K562 (cell line): ENCODE measurements at regions not wholly inside any gene's neighbourhood (a gene's known extent, or its start where the extent isn't known, plus 50 kb on each side); places are given as distances from the start of the nearest gene placed in this dataset.

Source experiments
- ATAC-seq: fragments of 200-7000 bp; cut with Tn5 transposase; 3 replicates; pipeline ENCODE4 v1.9.1; 2020; ENCODE audit warnings: moderate library complexity
- BruUV-seq: library from RNA; stranded (reverse); fragments of 400-500 nt; replicated peaks from 2 replicates; lab custom pipeline; 2021; lab: Mats Ljungman, UMichigan
- CTCF ChIA-PET: fragments of 300-600 bp; formaldehyde crosslinking; extraction: SDS; loops from one replicate; lab custom pipeline; 2021; ENCODE audit warnings: low intra/inter-chr PET ratio; lab: Yijun Ruan, JAX
- POLR2A ChIA-PET: fragments of 300-600, 350-650 bp; sonication (Branson Sonifier 250); formaldehyde crosslinking; extraction: SDS; loops from one replicate; lab custom pipeline; 2021; ENCODE audit warnings: antibody characterized with exemption, inconsistent platforms; lab: Yijun Ruan, JAX
- DNase-seq, 4 experiments: peaks; one replicate each; pipeline versions ENCODE4 v3.0.0 to v3.0.0-alpha.2; 2011 to 2018; ENCODE audit warnings: low spot score in 3 of 4, mixed read lengths in 3 of 4; ENCODE audit errors: extremely low read depth in 1 of 4
- FAIRE-seq: peaks from 2 replicates; lab custom pipeline; 2011; peaks lifted over from hg19 to GRCh38; lab: Jason Lieb, UNC
- H2AFZ ChIP-seq: 2 replicates; pipeline ENCODE4 v1.6.0; 2011; ENCODE audit warnings: low read depth, low read length, control low read depth, inconsistent platforms
- H3K27ac ChIP-seq: fragments of 200-600 bp; 3 replicates; pipeline ENCODE4 v1.8.0; 2011; ENCODE audit warnings: low read depth, mild to moderate bottlenecking, control low read depth, inconsistent platforms, low read length, moderate library complexity, mixed read lengths; ENCODE audit errors: extremely low read depth
- H3K27me3 ChIP-seq, 2 experiments: fragments of 300-600 bp in 1 of 2; 2 replicates in 1 of 2; 3 replicates in 1 of 2; pipeline versions ENCODE4 v1.6.0 to v1.8.0; 2011; ENCODE audit warnings: inconsistent platforms in 2 of 2, low read length in 2 of 2, mild to moderate bottlenecking in 1 of 2, mixed read lengths in 1 of 2, moderate library complexity in 1 of 2; ENCODE audit not compliant: control insufficient read depth in 2 of 2, insufficient read depth in 2 of 2
- H3K36me3 ChIP-seq: fragments of 300-600 bp; 3 replicates; pipeline ENCODE4 v1.8.0; 2011; ENCODE audit warnings: mild to moderate bottlenecking, low read length, inconsistent platforms; ENCODE audit not compliant: control insufficient read depth, insufficient read depth
- H3K4me1 ChIP-seq, 2 experiments: fragments of 200-600 bp in 1 of 2; replicated peaks in 1 of 2; 2 replicates in 1 of 2; 3 replicates in 1 of 2; pipeline versions ENCODE4 v1.5.1 to v1.8.0; 2011; ENCODE audit warnings: inconsistent platforms in 2 of 2, low read length in 2 of 2, mild to moderate bottlenecking in 1 of 2, mixed read lengths in 1 of 2, moderate library complexity in 1 of 2; ENCODE audit not compliant: control insufficient read depth in 2 of 2, insufficient read depth in 2 of 2
- H3K4me2 ChIP-seq: 2 replicates; pipeline ENCODE4 v1.6.1; 2011; ENCODE audit warnings: low read length, control low read depth, inconsistent platforms, mixed read lengths; ENCODE audit not compliant: insufficient read depth
- H3K4me3 ChIP-seq: fragments of 200-600 bp; sonication (generic), shearing (Covaris generic); 2 replicates; pipeline ENCODE4 v1.5.1; 2016; ENCODE audit warnings: control low read depth, inconsistent platforms
- H3K79me2 ChIP-seq: fragments of 200-600 bp; 3 replicates; pipeline ENCODE4 v1.8.0; 2011; ENCODE audit warnings: low read length, inconsistent platforms; ENCODE audit not compliant: control insufficient read depth, insufficient read depth
- H3K9ac ChIP-seq, 2 experiments: 2 replicates each; pipeline versions ENCODE4 v1.6.0 to v1.6.1; 2011; ENCODE audit warnings: low read depth in 2 of 2, low read length in 2 of 2, control low read depth in 1 of 2, inconsistent platforms in 1 of 2, mild to moderate bottlenecking in 1 of 2, mixed read lengths in 1 of 2; ENCODE audit not compliant: insufficient read depth in 1 of 2
- H3K9me1 ChIP-seq: one replicate; pipeline ENCODE4 v1.6.0; 2011; ENCODE audit warnings: inconsistent platforms, mild to moderate bottlenecking, low read length, moderate library complexity; ENCODE audit not compliant: control insufficient read depth, insufficient read depth
- H3K9me3 ChIP-seq: replicated peaks from 2 replicates; pipeline ENCODE4 v1.5.1; 2011; ENCODE audit warnings: low read depth, low read length, inconsistent platforms; ENCODE audit not compliant: control insufficient read depth, insufficient read depth
- H4K20me1 ChIP-seq: replicated peaks from 2 replicates; pipeline ENCODE4 v1.6.1; 2011; ENCODE audit warnings: low read length, inconsistent platforms, mixed read lengths; ENCODE audit not compliant: control insufficient read depth, insufficient read depth
- NELFE ChIP-seq: IDR thresholded peaks from 2 replicates; pipeline ENCODE4 v1.6.1; 2011; ENCODE audit warnings: mild to moderate bottlenecking; ENCODE audit not compliant: insufficient read depth, insufficient read length
- SMAD3 ChIP-seq: fragments of 450-650 bp; formaldehyde crosslinking; conservative IDR thresholded peaks from 2 replicates; pipeline ENCODE4 v1.4.0; 2020; ENCODE audit warnings: mild to moderate bottlenecking
- THRB ChIP-seq: fragments of 450-650 bp; formaldehyde crosslinking; conservative IDR thresholded peaks from 2 replicates; pipeline ENCODE4 v1.4.0; 2022; ENCODE audit warnings: mild to moderate bottlenecking, missing genetic modification characterization
- ZNF655 ChIP-seq: fragments of 250-450 bp; sonication (Bioruptor Pico); IDR thresholded peaks from 2 replicates; pipeline ENCODE4 v1.5.0; 2021
- WGBS: fragments of 100-300 bp; shearing (Covaris generic); methylation state at CpG from one replicate; pipeline ENCODE4 v1.1.6; 2016; ENCODE audit warnings: low coverage, mixed read lengths; ENCODE audit not compliant: insufficient coverage; ENCODE audit errors: missing lambda C conversion rate; 5-methylcytosine and 5-hydroxymethylcytosine counted together
- in situ Hi-C: fragments of 300-500 bp; cut with MboI; formaldehyde crosslinking; loops from 4 replicates; pipeline ENCODE4 v1.15.0; 2018; ENCODE audit warnings: inconsistent platforms, mixed read lengths
- intact Hi-C: fragments of 100-400 bp; cut with micrococcal nuclease; formaldehyde crosslinking; loops from 2 replicates; pipeline ENCODE4 v1.14.2; 2022

- no peak for TF ChIP-seq THRB (CRISPR knock-in tag)
These were observed 65.2 kb upstream of the SPAG17 start (continued) for GRCh38 chr1:118250232-118250631.

DNA sequence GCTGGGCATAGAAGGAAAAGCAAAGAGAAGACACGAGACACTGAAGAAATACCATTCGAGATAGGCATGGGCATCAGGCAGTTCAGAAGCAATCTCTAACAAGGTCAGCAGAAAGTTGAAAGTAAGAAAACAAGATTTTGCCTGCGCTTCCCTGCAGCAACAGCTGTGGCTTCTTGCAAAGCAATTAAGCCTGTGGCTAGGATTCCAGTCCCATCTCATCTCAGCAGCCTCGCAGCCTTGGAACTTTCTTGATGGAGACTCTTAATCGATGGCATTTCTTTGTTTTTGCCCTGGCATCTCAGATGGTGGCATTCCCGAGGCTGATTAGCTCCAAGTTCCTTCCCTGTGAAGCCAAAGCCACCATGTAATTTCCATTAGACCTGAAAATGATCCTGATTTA, 64.6 kb upstream of the SPAG17 start:
- in situ Hi-C loops (no loop called here), intact Hi-C loops (no loop called here)
- Histone ChIP-seq H3K79me2 (no peaks in the 10 kb centered on the region), H2AFZ (no peak overlapping the region), H4K20me1 (no peaks in the 10 kb centered on the region), H3K4me2 (no peak overlapping the region), H3K36me3 (no peaks in the 10 kb centered on the region), H3K9ac (no peak overlapping the region), H3K4me1 (no peaks in the 10 kb centered on the region), H3K4me3 (no peak overlapping the region), H3K9me1 (no peaks in the 10 kb centered on the region), H3K9me3 (no peaks in the 10 kb centered on the region), H3K27me3 (no peaks in the 10 kb centered on the region), H3K27ac (no peak overlapping the region)
- WGBS: 4% methylated on average over 6 of the region's 6 CpGs
- FAIRE-seq (no peak), DNase-seq (no peak), ATAC-seq (no peak)
- BruUV-seq: no TSS peak
- POLR2A ChIA-PET: no interaction called here
- CTCF ChIA-PET: no interaction called here
- TF ChIP-seq SMAD3 (CRISPR knock-in tag) (no peak), NELFE (no peak), ZNF655 (no peak)
